ENCODE measurements at regions not wholly inside any gene's neighbourhood (a gene's known extent, or its start where the extent isn't known, plus 50 kb on each side); places are given as distances from the start of the nearest gene placed in this dataset.

DNA sequence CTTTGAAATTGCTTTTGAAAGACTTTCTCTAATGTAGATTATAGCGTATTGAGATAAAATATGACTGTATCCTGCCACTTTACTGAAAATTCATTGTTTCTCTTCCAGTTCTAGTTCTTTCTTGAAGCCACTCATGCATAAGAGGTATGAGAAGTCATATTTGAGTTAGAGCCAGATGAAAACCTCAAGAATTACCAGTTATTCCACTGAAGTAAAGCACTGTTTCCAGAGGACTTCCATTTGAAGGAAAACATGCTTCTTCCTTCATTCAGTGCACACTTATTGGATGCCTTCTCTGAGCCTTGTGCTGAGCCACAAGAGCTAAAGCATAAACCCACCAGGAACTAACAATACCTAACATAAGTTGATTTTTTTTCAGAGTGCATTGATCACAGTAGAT lies 513.4 kb downstream of the ZNF385D start:
- H3K27ac ChIP-seq (ENCODE audit: insufficient read length, low read depth, low read length), result no peak overlapping the region
- H3K9me3 Mint-ChIP-seq, result no peaks in the 10 kb centered on the region
- no peaks in the 10 kb centered on the region for H3K79me1 ChIP-seq (ENCODE audit: insufficient read depth, low read depth, low read length, poor library complexity, severe bottlenecking)
- H3K56ac ChIP-seq (ENCODE audit: insufficient read length, low read depth, low read length), result no peak overlapping the region
- H3K27ac Mint-ChIP-seq, result no peak overlapping the region
- H4K5ac ChIP-seq (ENCODE audit: insufficient read length, low read depth, low read length), result no peak overlapping the region
- H2AFZ ChIP-seq (ENCODE audit: low read length), result no peak overlapping the region
- no peak overlapping the region for H2BK5ac ChIP-seq (ENCODE audit: insufficient read length, low read length)
- H2BK12ac ChIP-seq (ENCODE audit: insufficient read length, low read depth, low read length), result no peak overlapping the region
- H4K20me1 ChIP-seq (ENCODE audit: control insufficient read depth, insufficient read depth, insufficient read length), result no peaks in the 10 kb centered on the region
- H2BK15ac ChIP-seq (ENCODE audit: low read depth, low read length), result no peak overlapping the region
- H2BK20ac ChIP-seq (ENCODE audit: low read depth, low read length, poor library complexity, severe bottlenecking), result no peak overlapping the region
- TF ChIP-seq CTCF (conservative IDR thresholded peaks at IDR 0.05), result no peak
- H3K4me3 Mint-ChIP-seq, result no peak overlapping the region
- no peaks in the 10 kb centered on the region for H3K4me1 Mint-ChIP-seq
- no peak overlapping the region for H3K18ac ChIP-seq (ENCODE audit: insufficient read length, low read depth, low read length)
- no peak overlapping the region for H3K4me2 ChIP-seq (ENCODE audit: insufficient read depth, insufficient read length, low read length)
- no peak for DNase-seq
- no peaks in the 10 kb centered on the region for H3K27me3 ChIP-seq (ENCODE audit: insufficient read depth, low read length)
- H3K27me3 Mint-ChIP-seq (ENCODE audit: low read depth), result no peaks in the 10 kb centered on the region
- no peaks in the 10 kb centered on the region for H3K23me2 ChIP-seq (ENCODE audit: insufficient read length, low read depth, low read length, poor library complexity, severe bottlenecking)
- WGBS (ENCODE audit: extremely low coverage, insufficient read length, low lambda C conversion rate), result no CpG with 5 or more reads among the region's 1 CpG
- H3T11ph ChIP-seq (ENCODE audit: low read length), result no peak overlapping the region
- H2BK120ac ChIP-seq (ENCODE audit: low read depth, low read length, poor library complexity, severe bottlenecking), result no peak overlapping the region
- no peak overlapping the region for H2AK5ac ChIP-seq (ENCODE audit: insufficient read length, low read length)
- no peak overlapping the region for H3K4ac ChIP-seq (ENCODE audit: low read depth, low read length)
- H3K36me3 Mint-ChIP-seq (ENCODE audit: insufficient read depth in 1 of 3, low read depth in 3 of 3), result no peaks in the 10 kb centered on the region
- no peaks in the 10 kb centered on the region for H3K9me3 ChIP-seq (ENCODE audit: control insufficient read depth, low read depth, low read length)
- no peak overlapping the region for H4K91ac ChIP-seq (ENCODE audit: insufficient read length, low read depth, low read length)
- no peak overlapping the region for H4K8ac ChIP-seq (replicated peaks; ENCODE audit: insufficient read length, low read depth, low read length)
- no peaks in the 10 kb centered on the region for H3K4me1 ChIP-seq (ENCODE audit: insufficient read depth, low read length)
- H3K23ac ChIP-seq (ENCODE audit: insufficient read length, low read depth, low read length), result no peak overlapping the region
- H3K14ac ChIP-seq (ENCODE audit: insufficient read depth, low read length), result no peak overlapping the region
- no peaks in the 10 kb centered on the region for H3K79me2 ChIP-seq (ENCODE audit: insufficient read depth, low read length)
- H3K9ac ChIP-seq (ENCODE audit: extremely low read depth, insufficient read length, low read length), result no peak overlapping the region

Measured in H9 (cell line).